ENCODE measurements at regions not wholly inside any gene's neighbourhood (a gene's known extent, or its start where the extent isn't known, plus 50 kb on each side); places are given as distances from the start of the nearest gene placed in this dataset.

- DNase-seq (ENCODE audit: low read depth) = no peak
These were observed 650.7 kb upstream of the GALNTL6 start for GRCh38 chr4:171162478-171162877.

GRCh38 chr4:171157462-171158082, 655.6 kb upstream of the GALNTL6 start:
- no peak for DNase-seq (ENCODE audit: low read depth)

- DNase-seq (ENCODE audit: low read depth) = no peak
These were observed 670.6 kb upstream of the GALNTL6 start for GRCh38 chr4:171142639-171143038.

- DNase-seq (ENCODE audit: low read depth) = no peak
These were observed 671.2 kb upstream of the GALNTL6 start for GRCh38 chr4:171142045-171142444.

GRCh38 chr4:171130256-171130801, 682.9 kb upstream of the GALNTL6 start:
- no peak for DNase-seq (ENCODE audit: low read depth)

GRCh38 chr4:171118091-171118490, 695.1 kb upstream of the GALNTL6 start:
- no peak for DNase-seq (ENCODE audit: low read depth)

- no peak for DNase-seq (ENCODE audit: low read depth)
These were observed 695.7 kb upstream of the GALNTL6 start for GRCh38 chr4:171117457-171117856.

- DNase-seq (ENCODE audit: low read depth) = no peak
These were observed 711.4 kb upstream of the GALNTL6 start for GRCh38 chr4:171101845-171102244.

GRCh38 chr4:171087089-171087488, 726.1 kb upstream of the GALNTL6 start:
- no peak for DNase-seq (ENCODE audit: low read depth)

GRCh38 chr4:171067422-171067821, 745.8 kb upstream of the GALNTL6 start:
- DNase-seq (ENCODE audit: low read depth) = no peak

GRCh38 chr4:171049380-171049779, 763.8 kb upstream of the GALNTL6 start:
- no peak for DNase-seq (ENCODE audit: low read depth)

GRCh38 chr4:171042989-171043524, 770.1 kb upstream of the GALNTL6 start:
- no peak for DNase-seq (ENCODE audit: low read depth)

GRCh38 chr4:171035909-171036308, 777.3 kb upstream of the GALNTL6 start:
- DNase-seq (ENCODE audit: low read depth) = no peak

- DNase-seq (ENCODE audit: low read depth) = no peak
These were observed 781.9 kb upstream of the GALNTL6 start for GRCh38 chr4:171031338-171031737.

- no peak for DNase-seq (ENCODE audit: low read depth)
These were observed 787.4 kb upstream of the GALNTL6 start for GRCh38 chr4:171025776-171026175.

GRCh38 chr4:171025343-171025742, 787.9 kb upstream of the GALNTL6 start:
- no peak for DNase-seq (ENCODE audit: low read depth)

GRCh38 chr4:171024720-171025303, 788.4 kb upstream of the GALNTL6 start:
- no peak for DNase-seq (ENCODE audit: low read depth)

GRCh38 chr4:171022824-171023230, 790.4 kb upstream of the GALNTL6 start:
- DNase-seq (ENCODE audit: low read depth) = no peak

GRCh38 chr4:171017593-171017992, 795.6 kb upstream of the GALNTL6 start:
- no peak for DNase-seq (ENCODE audit: low read depth)

GRCh38 chr4:171016145-171016544, 797.1 kb upstream of the GALNTL6 start:
- DNase-seq (ENCODE audit: low read depth) = no peak

GRCh38 chr4:171015441-171015840, 797.8 kb upstream of the GALNTL6 start:
- no peak for DNase-seq (ENCODE audit: low read depth)

GRCh38 chr4:171007618-171008390, 805.4 kb upstream of the GALNTL6 start:
- no peak for DNase-seq (ENCODE audit: low read depth)

- no peak for DNase-seq (ENCODE audit: low read depth)
These were observed 811.0 kb upstream of the GALNTL6 start for GRCh38 chr4:171002246-171002645.
